ENCODE measurements at regions not wholly inside any gene's neighbourhood (a gene's known extent, or its start where the extent isn't known, plus 50 kb on each side); places are given as distances from the start of the nearest gene placed in this dataset.

DNA sequence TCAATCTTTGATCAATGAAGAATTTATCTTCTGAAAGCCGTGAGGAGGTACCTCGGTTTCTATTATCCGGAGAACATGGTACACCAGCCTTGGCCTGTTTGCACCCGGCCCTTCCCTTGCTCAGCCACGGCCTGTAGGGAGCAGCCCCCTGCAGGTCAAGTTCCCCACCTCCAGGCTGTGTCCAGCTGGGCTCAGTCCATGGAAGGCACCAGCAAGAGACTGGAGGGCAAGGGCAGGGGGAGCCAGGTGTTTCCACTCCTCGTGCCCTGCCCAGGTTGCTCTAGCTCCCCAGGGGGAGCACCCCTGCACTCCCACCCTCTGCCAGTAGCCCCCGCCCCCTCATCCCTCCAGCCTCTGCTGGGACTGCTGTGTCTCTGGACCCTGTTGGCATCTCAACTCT is 87.3 kb upstream of the ADAMTS2 start:
- TF ChIP-seq, protein P1, sequence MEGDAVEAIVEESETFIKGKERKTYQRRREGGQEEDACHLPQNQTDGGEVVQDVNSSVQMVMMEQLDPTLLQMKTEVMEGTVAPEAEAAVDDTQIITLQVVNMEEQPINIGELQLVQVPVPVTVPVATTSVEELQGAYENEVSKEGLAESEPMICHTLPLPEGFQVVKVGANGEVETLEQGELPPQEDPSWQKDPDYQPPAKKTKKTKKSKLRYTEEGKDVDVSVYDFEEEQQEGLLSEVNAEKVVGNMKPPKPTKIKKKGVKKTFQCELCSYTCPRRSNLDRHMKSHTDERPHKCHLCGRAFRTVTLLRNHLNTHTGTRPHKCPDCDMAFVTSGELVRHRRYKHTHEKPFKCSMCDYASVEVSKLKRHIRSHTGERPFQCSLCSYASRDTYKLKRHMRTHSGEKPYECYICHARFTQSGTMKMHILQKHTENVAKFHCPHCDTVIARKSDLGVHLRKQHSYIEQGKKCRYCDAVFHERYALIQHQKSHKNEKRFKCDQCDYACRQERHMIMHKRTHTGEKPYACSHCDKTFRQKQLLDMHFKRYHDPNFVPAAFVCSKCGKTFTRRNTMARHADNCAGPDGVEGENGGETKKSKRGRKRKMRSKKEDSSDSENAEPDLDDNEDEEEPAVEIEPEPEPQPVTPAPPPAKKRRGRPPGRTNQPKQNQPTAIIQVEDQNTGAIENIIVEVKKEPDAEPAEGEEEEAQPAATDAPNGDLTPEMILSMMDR (IDR thresholded peaks at IDR 0.05), result no peak
- TF ChIP-seq POLR2A (IDR thresholded peaks at IDR 0.05), result no peak
